ENCODE measurements at regions not wholly inside any gene's neighbourhood (a gene's known extent, or its start where the extent isn't known, plus 50 kb on each side); places are given as distances from the start of the nearest gene placed in this dataset.
A peak's percentile ranks its signal among the peaks of the same experiment; 100 is the strongest.

DNA sequence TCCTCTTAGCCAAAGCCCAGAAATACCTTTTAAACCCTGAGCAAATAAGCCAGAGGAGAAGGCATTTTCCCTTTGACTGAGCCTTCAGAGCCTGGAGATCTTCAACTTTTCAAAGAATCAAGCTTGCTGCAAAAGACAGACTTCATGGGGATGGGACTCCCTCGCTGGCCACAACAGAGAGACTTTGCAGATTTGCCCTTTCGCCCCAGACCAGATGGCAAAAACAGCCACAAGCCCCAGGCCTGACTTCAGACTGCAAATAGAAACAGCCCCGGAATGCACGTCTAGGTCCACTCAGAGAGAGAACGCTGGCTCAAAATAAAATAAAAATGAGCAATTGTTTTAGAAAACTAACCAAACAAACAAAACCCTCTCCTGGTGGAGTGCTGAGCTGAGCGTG, 114.6 kb upstream of the MED13L start:
- POLR2A ChIA-PET = no interaction called here
- peak overlapping the region; percentile 88 for H3K27ac ChIP-seq (ENCODE audit: low read length)
- ATAC-seq (no peak), DNase-seq (ENCODE audit: low read depth, low spot score) (no peak)
- no peaks in the 10 kb centered on the region for H3K9me3 ChIP-seq (ENCODE audit: control insufficient read depth, insufficient read depth, low read depth, low read length)
- TF ChIP-seq SIN3A (IDR thresholded peaks at IDR 0.05; ENCODE audit: borderline replicate concordance, insufficient read depth, low read depth, low read length) = no peak
- no peak for TF ChIP-seq POLR2AphosphoS5 (IDR thresholded peaks at IDR 0.05; ENCODE audit: low read depth, low read length)
- no peak for TF ChIP-seq TCF7L2 (IDR thresholded peaks at IDR 0.05; ENCODE audit: low read depth, low read length)
- TF ChIP-seq, protein P1, sequence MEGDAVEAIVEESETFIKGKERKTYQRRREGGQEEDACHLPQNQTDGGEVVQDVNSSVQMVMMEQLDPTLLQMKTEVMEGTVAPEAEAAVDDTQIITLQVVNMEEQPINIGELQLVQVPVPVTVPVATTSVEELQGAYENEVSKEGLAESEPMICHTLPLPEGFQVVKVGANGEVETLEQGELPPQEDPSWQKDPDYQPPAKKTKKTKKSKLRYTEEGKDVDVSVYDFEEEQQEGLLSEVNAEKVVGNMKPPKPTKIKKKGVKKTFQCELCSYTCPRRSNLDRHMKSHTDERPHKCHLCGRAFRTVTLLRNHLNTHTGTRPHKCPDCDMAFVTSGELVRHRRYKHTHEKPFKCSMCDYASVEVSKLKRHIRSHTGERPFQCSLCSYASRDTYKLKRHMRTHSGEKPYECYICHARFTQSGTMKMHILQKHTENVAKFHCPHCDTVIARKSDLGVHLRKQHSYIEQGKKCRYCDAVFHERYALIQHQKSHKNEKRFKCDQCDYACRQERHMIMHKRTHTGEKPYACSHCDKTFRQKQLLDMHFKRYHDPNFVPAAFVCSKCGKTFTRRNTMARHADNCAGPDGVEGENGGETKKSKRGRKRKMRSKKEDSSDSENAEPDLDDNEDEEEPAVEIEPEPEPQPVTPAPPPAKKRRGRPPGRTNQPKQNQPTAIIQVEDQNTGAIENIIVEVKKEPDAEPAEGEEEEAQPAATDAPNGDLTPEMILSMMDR (IDR thresholded peaks at IDR 0.05) = no peak
- TF ChIP-seq, protein P2, sequence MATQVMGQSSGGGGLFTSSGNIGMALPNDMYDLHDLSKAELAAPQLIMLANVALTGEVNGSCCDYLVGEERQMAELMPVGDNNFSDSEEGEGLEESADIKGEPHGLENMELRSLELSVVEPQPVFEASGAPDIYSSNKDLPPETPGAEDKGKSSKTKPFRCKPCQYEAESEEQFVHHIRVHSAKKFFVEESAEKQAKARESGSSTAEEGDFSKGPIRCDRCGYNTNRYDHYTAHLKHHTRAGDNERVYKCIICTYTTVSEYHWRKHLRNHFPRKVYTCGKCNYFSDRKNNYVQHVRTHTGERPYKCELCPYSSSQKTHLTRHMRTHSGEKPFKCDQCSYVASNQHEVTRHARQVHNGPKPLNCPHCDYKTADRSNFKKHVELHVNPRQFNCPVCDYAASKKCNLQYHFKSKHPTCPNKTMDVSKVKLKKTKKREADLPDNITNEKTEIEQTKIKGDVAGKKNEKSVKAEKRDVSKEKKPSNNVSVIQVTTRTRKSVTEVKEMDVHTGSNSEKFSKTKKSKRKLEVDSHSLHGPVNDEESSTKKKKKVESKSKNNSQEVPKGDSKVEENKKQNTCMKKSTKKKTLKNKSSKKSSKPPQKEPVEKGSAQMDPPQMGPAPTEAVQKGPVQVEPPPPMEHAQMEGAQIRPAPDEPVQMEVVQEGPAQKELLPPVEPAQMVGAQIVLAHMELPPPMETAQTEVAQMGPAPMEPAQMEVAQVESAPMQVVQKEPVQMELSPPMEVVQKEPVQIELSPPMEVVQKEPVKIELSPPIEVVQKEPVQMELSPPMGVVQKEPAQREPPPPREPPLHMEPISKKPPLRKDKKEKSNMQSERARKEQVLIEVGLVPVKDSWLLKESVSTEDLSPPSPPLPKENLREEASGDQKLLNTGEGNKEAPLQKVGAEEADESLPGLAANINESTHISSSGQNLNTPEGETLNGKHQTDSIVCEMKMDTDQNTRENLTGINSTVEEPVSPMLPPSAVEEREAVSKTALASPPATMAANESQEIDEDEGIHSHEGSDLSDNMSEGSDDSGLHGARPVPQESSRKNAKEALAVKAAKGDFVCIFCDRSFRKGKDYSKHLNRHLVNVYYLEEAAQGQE (IDR thresholded peaks at IDR 0.05; ENCODE audit: insufficient read depth in 1 of 2, low read depth in 2 of 2, low read length in 1 of 2) = no peak
- no peak overlapping the region for H3K4me3 ChIP-seq (ENCODE audit: low read depth in 2 of 2, low read length in 2 of 2)
- in situ Hi-C loops (cut with HindIII; ENCODE audit: low pct_unique_long_range_greater_than_20kb, low sequenced_read_pairs) = no loop called here
- intact Hi-C loops (cut with micrococcal nuclease; ENCODE audit: unreplicated experiment) = no loop called here
- H3K36me3 ChIP-seq (ENCODE audit: control insufficient read depth, insufficient read depth, low read length) = no peaks in the 10 kb centered on the region
- peaks cover 39% of the 10 kb centered on the region for H3K4me1 ChIP-seq (ENCODE audit: control insufficient read depth, insufficient read depth, low read length)
- no peaks in the 10 kb centered on the region for H3K27me3 ChIP-seq (ENCODE audit: control insufficient read depth, insufficient read depth, low read length)
- no TSS peak for BruUV-seq (replicated peaks)
- CTCF ChIA-PET = no interaction called here

DNA sequence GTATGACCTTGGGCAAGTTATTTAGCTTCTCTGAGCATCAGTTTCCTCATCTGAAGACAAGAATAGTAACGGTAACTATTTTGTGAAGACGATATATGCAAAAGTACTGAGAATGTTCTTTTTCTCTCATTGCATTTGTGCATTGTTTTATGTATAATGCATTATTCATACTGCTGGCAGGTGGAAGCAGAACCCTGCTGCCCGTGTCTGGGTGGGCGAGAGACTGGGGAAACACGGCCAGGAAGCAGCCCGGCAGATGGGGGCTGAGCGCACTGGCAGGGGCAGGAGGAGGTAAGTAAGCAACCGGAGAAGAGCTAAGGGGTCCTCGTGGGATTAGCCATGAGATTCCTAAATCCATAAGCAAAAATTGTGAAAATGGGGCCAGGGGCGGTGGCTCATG, 115.8 kb upstream of the MED13L start:
- BruUV-seq (replicated peaks) = no TSS peak
- Histone ChIP-seq H3K4me3 (ENCODE audit: low read depth in 2 of 2, low read length in 2 of 2) (no peak overlapping the region), H3K27ac (ENCODE audit: low read length) (peak overlapping the region; percentile 88), H3K36me3 (ENCODE audit: control insufficient read depth, insufficient read depth, low read length) (no peaks in the 10 kb centered on the region), H3K27me3 (ENCODE audit: control insufficient read depth, insufficient read depth, low read length) (no peaks in the 10 kb centered on the region), H3K9me3 (ENCODE audit: control insufficient read depth, insufficient read depth, low read depth, low read length) (peaks cover 4% of the 10 kb centered on the region), H3K4me1 (ENCODE audit: control insufficient read depth, insufficient read depth, low read length) (peaks cover 39% of the 10 kb centered on the region)
- intact Hi-C loops (cut with micrococcal nuclease; ENCODE audit: unreplicated experiment) (no loop called here), in situ Hi-C loops (cut with HindIII; ENCODE audit: low pct_unique_long_range_greater_than_20kb, low sequenced_read_pairs) (no loop called here)
- POLR2A ChIA-PET = no interaction called here
- ATAC-seq (no peak), DNase-seq (ENCODE audit: low read depth, low spot score) (no peak)
- no peak for TF ChIP-seq SIN3A (IDR thresholded peaks at IDR 0.05; ENCODE audit: borderline replicate concordance, insufficient read depth, low read depth, low read length)
- TF ChIP-seq, protein P1 (IDR thresholded peaks at IDR 0.05) = no peak
- no peak for TF ChIP-seq TCF7L2 (IDR thresholded peaks at IDR 0.05; ENCODE audit: low read depth, low read length)
- TF ChIP-seq POLR2AphosphoS5 (IDR thresholded peaks at IDR 0.05; ENCODE audit: low read depth, low read length) = no peak
- TF ChIP-seq, protein P2 (IDR thresholded peaks at IDR 0.05; ENCODE audit: insufficient read depth in 1 of 2, low read depth in 2 of 2, low read length in 1 of 2) = no peak
- CTCF ChIA-PET = interaction anchor here (0.5 kb wide), 1 partner anchor 182 kb away, joined by 3 read pairs; no protein-coding TSS in a partner anchor

Measured in Panc1 (cell line).